HG03354 (cell line): ENCODE measurements at regions not wholly inside any gene's neighbourhood (a gene's known extent, or its start where the extent isn't known, plus 50 kb on each side); places are given as distances from the start of the nearest gene placed in this dataset.

Experiments used
- ATAC-seq: cut with Tn5 transposase; IDR thresholded peaks from one replicate; pipeline ENCODE4 v1.9.1; 2021; ENCODE audit warnings: mild to moderate bottlenecking; ENCODE audit not compliant: unreplicated experiment, poor library complexity, severe bottlenecking

DNA sequence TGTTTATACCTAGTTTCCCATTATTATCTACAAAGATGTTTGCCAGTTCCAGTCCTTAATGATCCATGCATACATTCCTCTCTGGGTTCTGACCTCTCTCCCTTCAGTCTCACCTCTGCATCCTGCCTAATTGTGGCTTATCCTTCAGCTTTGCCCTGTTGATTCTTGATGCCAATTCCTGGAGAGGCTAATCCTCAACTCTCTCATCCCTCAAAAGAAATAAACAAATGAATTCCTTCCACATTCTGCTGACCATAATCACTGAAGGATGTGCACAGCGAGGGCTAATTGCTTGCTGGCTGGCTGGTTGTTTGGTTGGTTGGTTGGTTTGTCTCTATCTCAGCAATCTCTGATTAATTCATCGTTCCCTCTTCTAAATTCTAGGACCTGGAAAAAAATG lies 113.8 kb downstream of the IRS2 start:
- no peak for ATAC-seq

DNA sequence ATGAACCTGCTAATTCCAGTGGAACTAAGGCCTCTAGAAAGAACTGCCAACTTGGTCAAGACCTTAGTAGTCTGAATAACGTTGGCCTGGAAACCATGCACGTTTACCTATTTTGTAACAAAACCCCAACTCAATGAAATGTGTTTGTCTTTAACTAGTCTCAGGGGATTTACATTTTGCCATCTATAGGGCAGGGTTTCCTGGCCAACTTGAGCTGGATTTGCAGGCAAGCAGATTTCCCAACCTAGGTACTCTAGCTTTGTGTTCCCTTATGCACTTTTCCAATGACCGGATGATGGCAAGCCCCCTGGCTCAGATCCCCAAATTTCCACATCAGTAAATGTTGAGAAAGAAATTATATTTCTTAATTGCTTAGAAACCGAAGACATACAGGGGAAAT lies 114.5 kb downstream of the IRS2 start:
- ATAC-seq = no peak

DNA sequence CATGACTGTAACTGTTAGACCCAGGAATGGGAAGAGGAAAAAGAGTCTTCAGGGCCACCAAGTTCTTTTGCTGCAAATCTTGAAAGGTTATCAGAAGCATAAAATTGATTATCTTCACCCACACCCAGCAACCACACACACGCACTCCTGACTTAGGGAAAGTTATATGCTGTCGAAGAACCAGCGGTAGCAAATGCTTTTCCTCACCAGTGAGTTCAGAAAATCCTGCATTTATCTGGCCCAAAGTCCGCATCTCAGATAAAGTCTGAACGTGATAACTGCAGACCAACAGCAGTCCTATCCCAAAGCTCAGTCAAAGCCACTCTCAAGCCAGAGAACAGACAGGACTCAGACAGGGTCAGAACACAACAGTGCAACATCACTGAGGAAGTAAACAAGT lies 115.6 kb downstream of the IRS2 start:
- ATAC-seq = no peak

DNA sequence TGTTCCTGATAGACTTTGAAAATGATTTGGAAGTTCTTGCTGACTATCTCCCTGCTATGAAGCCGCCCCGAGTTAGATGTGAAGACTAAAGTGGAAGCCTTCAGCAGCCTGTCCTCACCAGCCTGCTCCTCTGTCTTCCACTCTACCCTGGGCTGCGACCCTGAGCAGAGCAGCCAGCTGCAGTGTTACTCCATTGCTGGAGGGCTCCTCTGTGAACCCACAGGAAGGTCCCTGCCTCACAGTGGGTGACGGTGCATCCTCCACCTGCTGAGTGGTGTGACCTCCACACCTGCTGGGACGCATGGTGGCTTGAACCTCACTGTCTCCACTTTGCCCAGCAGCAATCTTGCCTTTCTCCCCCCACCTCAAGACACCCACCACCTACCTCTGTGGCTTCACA lies 116.4 kb downstream of the IRS2 start:
- no peak for ATAC-seq

DNA sequence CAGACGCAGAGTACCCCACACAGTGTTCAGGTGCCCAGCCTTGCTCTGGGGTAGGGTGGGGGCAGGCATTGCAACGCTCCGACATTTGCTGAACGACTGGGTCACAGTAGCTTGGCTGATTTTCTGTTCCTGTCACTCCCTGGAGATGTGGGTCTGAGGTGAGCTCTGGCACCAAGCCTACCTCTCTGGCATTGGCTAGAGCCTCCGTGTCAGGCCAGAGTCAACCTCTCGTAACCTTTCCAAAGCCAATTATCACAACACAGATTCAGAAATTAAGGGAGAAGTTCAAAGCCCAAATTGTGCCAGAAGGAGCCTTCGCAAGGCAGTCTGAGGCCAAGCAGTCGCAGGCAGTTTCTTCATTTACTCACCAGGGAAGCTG lies 117.2 kb downstream of the IRS2 start:
- no peak for ATAC-seq

DNA sequence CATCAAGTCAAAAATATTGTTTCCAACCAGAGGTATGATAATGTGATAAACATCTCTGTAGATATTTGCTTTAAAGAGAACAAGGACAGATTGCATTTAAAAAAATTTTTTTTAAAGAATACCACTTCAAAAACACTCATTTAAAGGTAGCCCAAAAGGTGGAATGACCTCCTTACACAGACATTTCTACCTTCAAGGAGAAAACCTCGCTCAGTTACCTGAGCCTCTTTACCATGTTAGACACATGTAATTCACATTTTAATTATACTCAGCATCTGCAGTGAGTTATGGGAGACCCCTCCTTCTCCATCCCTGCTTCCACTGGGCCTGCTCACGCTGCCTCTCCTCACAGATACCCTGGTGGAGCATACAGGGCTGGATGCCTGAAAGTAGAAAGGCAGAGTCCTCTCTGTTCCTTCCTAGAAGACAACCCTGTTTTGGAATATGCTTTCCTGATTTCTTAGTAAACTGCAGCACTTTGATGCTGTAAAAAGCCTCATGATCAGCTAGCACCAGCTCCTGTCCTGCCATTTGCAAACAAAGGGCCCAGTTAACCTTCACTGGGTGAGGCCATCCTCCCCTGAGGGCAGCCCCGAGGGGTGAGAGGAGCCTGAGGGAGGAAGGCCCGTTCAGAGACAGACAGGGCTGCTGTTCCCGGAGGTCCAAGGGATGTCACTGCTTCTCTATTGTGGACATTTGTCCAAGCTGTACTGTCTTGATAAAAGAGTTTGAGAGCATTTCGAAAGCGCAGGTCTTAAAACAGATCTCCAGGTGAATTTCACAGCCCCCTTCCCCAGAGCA lies 117.8 kb downstream of the IRS2 start:
- ATAC-seq = no peak

DNA sequence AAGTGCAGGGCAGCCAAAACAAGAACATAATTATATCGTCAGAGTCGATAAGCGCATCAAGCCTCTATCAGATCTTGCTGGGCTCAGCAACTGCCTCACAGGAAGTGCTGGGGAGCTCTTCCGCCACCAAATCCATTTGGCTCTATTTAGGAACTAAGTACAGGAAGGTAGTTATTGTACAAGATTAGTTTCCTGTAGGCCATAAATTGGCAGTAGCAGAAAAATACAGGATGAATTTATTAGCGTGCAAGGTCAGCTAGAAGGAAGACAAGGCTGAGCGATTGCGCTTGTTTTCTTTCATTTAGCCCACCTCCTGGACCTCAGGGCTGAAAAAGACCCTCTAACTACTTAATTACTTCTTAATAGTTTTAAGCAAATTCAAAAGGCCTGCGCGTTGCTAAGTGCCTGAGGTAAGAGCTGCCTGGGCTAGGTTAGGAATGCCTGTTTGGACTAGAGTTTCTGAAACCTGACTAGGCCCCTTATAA lies 118.5 kb downstream of the IRS2 start:
- no peak for ATAC-seq

DNA sequence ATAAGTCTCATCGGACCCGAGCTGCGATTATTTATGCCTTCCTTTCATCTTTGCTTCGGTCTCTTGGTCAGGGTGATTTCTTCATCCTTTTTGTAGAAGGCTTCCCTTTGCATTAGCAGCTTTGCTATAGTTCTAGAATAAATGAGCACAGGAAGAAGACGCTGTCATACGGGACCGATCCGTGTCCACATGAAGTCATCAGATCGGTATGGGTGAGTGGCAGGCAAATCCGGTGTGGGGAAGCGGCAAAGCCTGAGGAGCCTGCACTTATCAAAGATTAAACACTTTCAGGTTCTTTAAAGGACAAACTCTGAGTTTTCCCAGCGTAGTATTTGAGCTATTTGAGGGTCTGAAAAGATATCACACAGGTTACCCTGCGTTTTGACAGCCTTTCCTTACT lies 119.3 kb downstream of the IRS2 start:
- ATAC-seq = no peak

DNA sequence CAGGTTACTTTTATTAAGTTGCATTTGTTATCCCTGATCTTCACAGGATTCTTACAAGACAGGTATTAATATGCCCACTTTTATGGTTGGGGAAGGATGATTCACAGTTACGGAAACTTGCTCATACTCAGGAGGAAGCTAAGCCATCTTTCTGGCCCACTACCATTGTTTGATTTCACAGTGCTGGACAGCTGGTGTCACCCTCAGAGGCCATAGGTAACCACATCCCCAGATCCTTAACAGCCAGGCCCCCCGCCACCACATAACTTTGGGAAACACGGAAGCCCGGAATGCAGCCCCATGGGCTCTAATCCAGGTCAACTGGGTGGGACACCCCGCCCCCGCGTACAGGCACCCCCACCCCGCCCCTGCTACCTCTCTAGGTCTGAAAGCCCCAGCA lies 119.7 kb downstream of the IRS2 start:
- ATAC-seq = no peak

DNA sequence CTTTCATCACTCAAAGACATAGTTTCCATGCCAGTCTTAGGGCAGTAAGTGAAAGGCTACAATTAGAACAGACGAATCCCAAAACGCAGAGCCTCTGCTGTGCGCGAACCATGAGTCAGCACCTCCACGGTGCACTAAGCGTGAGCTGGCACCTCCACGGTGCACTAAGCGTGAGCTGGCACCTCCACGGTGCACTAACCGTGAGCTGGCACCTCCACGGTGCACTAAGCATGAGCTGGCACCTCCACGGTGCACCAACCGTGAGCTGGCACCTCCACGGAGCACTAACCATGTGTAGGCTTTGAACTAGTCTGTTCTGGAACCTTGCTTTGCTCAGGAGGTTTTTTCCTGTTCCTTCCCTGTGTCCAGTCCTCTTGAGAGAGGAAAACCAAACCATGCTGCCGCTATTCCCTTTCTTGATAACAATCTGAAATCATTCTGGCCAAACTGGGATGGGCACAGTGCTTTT lies 120.6 kb downstream of the IRS2 start:
- ATAC-seq = no peak

DNA sequence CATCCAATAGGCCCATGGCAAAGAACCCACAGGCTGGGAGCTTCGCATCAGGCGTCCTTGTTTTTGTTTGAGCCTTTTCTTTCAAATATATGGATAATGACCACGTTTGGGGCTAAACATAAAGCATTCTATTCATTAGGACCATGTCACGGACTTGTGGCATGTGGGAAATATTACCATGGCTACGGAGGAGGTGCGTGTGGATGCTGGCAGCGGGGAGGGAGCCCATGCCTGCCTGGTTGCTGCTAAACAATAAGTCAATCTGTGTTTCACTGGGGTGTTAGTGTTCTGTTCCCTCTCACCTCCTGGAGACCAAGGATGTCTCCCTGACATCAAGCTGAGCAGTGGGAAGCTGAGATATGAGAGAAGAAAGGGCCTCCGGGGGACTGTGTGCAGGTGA lies 121.1 kb downstream of the IRS2 start:
- no peak for ATAC-seq

DNA sequence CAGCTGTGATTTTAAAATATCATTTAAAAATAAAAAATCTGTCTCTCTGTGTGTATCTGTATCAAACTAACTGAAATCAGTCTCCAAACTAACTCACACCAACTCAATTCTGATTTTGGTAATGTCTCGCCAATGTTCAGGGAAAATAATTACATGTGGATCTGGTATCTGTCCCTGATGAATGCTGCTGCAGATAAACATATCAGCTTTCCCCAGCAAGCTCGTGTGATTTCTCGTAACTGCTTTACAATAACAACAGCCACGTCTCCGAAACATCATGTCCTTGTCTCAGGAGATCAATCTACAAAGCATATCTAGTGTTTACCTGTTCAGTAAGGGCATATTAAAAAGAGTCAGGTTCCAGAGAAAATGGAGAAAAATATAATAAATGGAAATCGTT lies 129.0 kb downstream of the IRS2 start:
- no peak for ATAC-seq

DNA sequence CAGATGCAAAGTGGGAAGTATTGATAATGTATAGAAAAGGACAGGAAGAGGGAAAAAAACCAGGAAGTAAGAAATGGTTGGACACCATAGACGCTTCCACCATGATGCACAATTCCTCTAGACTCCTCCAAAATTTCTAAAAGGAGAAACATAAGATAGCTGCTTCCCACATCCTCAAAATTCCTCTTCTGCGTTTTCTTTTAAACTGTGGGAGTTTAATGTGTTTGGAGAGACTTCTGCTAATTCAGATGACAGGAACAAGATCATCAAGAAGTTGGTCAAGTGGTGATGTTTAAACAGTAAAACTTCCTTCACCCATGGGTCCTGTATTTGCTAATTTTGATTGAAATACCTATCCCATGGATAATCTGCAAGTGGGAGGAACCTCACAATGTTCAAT lies 130.2 kb downstream of the IRS2 start:
- ATAC-seq = no peak

DNA sequence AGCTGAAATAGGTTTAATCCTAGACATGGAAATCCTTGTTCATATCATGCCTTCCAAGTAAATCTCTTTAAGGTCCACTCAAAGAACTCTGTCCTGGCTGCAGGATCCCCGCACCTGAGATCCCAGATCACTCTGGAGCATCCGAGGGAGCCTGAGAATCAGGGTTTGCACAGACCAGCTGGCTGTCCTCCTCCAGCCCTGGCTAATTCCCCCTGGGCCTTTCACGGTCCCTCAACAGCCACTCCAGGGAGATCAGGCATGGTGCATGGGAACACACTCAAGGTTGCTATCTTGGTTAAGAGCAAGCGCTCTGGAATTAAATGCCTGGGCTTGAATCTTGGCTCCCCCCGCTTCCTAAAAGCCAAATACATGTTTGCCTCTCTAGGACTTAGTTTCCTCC lies 130.8 kb downstream of the IRS2 start:
- no peak for ATAC-seq

DNA sequence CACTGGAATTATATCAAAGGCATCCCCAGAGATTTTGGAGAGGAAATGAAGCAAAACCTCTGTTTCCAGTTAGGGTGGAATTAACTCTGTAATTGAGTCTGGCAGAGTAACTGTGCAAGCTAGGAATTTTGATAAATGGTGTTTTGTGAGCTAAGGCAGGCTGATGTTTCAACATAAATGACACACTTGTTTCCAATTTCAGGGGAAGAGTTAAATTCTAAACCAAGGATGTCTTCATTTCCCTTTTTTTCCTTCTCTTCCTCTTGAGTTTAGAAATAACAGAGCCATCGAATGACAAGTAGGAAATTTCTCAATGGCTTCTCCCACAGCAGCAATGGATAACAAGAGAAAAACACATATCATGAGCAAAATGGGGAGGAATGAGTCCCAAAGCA lies 131.2 kb downstream of the IRS2 start:
- ATAC-seq = no peak

DNA sequence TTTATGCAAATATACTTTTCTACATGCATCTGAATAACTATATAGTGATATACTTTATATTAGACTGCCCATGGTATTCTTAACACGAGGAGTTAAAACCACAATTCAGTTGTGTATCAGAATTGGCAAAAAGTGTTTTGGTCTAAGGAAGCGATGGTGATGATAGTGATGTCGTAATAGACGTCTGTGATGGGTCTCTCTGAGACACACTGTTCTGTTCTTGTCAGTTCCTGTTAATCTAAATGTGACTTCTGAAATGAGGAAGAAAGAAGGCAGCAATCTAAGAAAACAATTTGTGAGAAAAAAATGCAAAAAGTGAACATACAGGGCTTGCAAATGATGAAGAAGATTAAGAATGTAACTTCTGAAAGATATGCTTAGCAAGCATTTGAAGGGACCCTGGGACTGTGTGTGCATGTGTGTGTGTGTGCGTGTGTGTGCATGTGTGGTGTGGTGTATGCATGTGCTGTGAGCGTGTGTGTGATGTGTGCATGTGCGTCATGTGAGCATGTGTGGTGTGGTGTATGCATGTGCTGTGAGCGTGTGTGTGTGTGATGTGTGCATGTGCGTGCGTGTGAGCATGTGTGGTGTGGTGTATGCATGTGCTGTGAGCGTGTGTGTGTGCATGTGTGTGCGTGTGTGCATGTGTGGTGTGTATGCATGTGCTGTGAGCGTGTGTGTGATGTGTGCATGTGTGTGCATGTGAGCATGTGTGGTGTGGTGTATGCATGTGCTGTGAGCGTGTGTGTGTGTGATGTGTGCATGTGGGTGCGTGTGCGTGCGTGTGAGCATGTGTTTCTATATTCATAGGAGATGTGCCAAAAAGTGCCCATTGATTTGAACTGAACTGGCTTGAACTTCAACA lies 131.8 kb downstream of the IRS2 start:
- ATAC-seq = no peak

DNA sequence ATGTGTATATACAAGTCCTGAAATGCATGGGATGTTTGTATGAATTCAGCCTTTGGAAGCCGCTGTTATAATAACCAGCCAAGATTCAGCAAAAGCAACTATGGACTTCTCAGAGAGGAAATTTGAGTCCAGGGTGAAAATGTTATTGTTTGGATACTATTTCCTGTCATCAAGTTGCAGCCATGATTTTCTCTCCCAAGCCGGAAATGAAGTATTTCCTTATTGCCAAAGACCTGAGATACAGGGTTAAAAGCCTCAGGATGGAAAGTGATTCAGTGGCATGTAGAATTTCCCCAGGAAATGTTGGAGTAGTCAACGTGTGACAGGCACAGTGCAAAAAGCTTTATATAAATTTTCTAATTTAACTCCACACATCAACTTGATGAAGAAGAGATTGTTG lies 133.9 kb downstream of the IRS2 start:
- ATAC-seq = no peak

DNA sequence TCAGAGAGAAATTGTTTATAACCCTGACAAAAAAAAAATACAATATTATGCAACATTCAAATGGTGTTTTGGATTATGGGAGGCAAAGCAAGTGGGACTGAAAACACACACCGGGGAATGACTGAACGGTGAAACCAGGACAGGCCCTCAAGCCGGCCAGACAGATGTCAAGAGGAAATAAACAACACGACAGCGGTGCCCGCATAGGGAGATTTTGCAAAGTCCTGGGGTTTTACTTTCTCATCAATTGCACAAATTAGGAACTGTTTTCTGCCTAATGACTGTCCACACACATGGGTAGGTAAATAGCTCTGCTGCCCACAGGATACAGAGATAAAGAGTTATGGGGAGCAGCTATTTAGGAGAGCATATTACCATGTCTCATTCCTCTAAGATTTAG lies 134.5 kb downstream of the IRS2 start:
- ATAC-seq = no peak

DNA sequence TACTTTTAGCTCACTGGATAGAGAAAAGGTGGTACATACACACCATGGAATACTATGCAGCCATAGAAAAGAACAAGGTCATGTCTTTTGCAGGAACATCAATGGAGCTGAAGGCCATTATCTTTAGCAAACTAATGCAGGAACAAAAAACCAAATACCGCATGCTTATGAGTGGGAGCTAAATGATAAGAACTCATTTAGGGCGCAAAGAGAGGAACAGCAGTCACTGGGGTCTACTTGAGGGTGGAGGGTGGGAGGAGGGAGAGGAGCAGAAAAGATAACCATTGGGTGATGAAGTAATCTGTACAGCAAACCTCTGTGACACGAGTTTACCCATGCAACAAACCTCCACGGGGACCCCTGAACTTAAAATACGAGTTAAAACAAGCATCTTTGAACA lies 135.1 kb downstream of the IRS2 start:
- ATAC-seq = no peak

DNA sequence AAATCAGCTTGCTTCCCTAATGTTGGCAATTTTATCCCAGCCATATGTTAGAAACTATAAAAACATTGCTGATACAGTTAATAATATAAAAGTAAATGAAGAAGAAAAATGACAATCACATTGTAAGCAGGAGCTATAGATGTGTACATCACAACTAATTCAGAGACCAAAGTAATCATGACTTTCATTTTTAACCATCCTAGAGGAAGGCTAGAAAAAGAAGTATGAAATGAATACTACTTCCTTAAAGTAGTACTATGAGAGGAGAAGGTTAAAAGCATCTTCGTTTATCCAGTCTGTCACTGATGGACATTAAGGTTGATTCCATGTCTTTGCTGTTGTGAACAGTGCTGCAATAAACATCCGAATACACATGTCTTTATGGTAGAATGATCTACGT lies 135.5 kb downstream of the IRS2 start:
- no peak for ATAC-seq

DNA sequence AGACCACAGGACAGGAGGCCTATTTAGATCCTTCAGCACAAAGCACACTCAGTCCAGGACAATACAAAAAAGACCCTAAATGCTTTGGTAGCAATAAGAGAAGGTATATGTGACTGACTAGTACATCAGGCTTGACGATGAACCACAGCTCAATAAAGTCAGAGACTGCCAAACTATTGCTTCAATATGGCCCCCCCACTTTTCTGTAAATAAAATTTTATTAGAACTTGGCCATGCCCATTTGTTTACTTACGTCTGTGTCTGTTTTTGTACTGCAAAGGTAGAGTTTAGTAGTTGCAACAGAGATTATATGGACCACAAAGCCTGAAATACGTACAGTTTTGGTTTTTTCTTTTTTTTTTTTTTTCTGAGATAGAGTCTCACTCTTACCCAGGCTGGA lies 136.7 kb downstream of the IRS2 start:
- ATAC-seq = no peak
